Lower lobe of right lung (tissue), 2 donors: ENCODE measurements at regions not wholly inside any gene's neighbourhood (a gene's known extent, or its start where the extent isn't known, plus 50 kb on each side); places are given as distances from the start of the nearest gene placed in this dataset.

Source experiments
- ATAC-seq, 2 donors: fragments of 200-7000 bp; cut with Tn5 transposase; one replicate each; pipeline ENCODE4 v1.9.1; 2020 to 2022; ENCODE audit warnings: mild to moderate bottlenecking in 2 of 2, moderate library complexity in 2 of 2
- DNase-seq: peaks from one replicate; pipeline ENCODE4 v3.0.0-alpha.2; 2020
- H3K27ac ChIP-seq: fragments of 200-600 bp; one replicate; pipeline ENCODE4 v1.8.0; 2022
- H3K27me3 ChIP-seq: fragments of 200-600 bp; one replicate; pipeline ENCODE4 v1.8.0; 2022; ENCODE audit warnings: low read depth
- H3K36me3 ChIP-seq: fragments of 200-600 bp; one replicate; pipeline ENCODE4 v1.8.0; 2022; ENCODE audit warnings: mild to moderate bottlenecking
- H3K4me1 ChIP-seq: fragments of 200-600 bp; one replicate; pipeline ENCODE4 v1.8.0; 2022
- H3K4me3 ChIP-seq: fragments of 200-600 bp; one replicate; pipeline ENCODE4 v1.8.0; 2022; ENCODE audit warnings: mild to moderate bottlenecking
- H3K9me3 ChIP-seq: fragments of 200-600 bp; one replicate; pipeline ENCODE4 v1.8.0; 2022
- intact Hi-C: fragments of 100-400 bp; cut with DNase I; formaldehyde crosslinking; loops from one replicate; pipeline ENCODE4 v1.11.0; 2022
- TF ChIP-seq, protein P1 (sequence below): fragments of 200-600 bp; IDR thresholded peaks from one replicate; pipeline ENCODE4 v1.8.0; 2022; ENCODE audit warnings: antibody characterized with exemption, mild to moderate bottlenecking
- donor health status: DM: no; HTN: yes; CAD: no; lungs with severe emphysema.

DNA sequence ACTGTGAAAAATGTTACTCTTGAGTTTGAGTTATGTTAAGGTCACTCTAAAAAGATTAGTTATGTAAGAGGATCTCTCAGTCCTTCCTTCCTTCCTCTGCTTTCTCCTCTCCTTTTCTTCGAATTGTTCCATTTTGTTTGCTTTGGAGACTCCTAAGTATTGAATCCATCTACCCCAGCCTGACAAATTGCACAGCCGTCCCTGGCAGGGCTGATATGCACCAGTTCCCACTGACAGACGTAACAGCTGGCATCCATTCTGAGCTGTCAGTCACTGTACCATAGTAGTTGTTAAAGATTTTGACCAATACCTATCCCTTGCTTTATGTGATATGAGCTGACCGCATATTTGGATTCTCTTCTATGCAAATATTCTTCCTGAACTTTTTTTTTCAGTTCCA, 210.7 kb upstream of the IGFBP7 start:
- TF ChIP-seq, protein P1, sequence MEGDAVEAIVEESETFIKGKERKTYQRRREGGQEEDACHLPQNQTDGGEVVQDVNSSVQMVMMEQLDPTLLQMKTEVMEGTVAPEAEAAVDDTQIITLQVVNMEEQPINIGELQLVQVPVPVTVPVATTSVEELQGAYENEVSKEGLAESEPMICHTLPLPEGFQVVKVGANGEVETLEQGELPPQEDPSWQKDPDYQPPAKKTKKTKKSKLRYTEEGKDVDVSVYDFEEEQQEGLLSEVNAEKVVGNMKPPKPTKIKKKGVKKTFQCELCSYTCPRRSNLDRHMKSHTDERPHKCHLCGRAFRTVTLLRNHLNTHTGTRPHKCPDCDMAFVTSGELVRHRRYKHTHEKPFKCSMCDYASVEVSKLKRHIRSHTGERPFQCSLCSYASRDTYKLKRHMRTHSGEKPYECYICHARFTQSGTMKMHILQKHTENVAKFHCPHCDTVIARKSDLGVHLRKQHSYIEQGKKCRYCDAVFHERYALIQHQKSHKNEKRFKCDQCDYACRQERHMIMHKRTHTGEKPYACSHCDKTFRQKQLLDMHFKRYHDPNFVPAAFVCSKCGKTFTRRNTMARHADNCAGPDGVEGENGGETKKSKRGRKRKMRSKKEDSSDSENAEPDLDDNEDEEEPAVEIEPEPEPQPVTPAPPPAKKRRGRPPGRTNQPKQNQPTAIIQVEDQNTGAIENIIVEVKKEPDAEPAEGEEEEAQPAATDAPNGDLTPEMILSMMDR = no peak
- no peak overlapping the region for H3K27ac ChIP-seq
- no peak overlapping the region for H3K4me3 ChIP-seq
- no peaks in the 10 kb centered on the region for H3K9me3 ChIP-seq
- no peaks in the 10 kb centered on the region for H3K27me3 ChIP-seq
- no peaks in the 10 kb centered on the region for H3K4me1 ChIP-seq
- H3K36me3 ChIP-seq = no peaks in the 10 kb centered on the region
- DNase-seq (no peak), ATAC-seq (no peak)
- intact Hi-C loops = no loop called here

DNA sequence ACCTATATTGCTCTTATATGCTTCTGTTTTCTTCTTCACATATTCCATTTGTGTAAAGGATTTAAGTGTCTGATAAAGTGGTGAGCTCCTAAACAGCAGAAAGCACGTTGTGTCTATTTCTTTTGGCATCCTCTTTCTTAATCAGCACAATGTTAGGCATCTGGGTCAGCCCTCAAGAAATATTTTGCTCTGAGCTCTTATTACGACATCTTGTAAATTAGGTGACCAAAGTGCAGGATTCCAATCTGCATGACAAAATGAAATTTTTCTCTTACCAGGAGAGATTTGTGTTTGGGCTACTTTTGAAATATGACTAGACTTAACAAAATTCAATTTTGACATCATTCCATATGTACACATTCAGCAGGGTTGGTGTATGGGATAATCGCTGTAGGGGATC, 210.0 kb upstream of the IGFBP7 start:
- no peaks in the 10 kb centered on the region for H3K36me3 ChIP-seq
- intact Hi-C loops = no loop called here
- no peak for DNase-seq
- no peaks in the 10 kb centered on the region for H3K27me3 ChIP-seq
- TF ChIP-seq, protein P1 = no peak
- H3K27ac ChIP-seq = no peak overlapping the region
- no peak overlapping the region for H3K4me3 ChIP-seq
- H3K4me1 ChIP-seq = no peaks in the 10 kb centered on the region
- ATAC-seq = no peak
- no peaks in the 10 kb centered on the region for H3K9me3 ChIP-seq

DNA sequence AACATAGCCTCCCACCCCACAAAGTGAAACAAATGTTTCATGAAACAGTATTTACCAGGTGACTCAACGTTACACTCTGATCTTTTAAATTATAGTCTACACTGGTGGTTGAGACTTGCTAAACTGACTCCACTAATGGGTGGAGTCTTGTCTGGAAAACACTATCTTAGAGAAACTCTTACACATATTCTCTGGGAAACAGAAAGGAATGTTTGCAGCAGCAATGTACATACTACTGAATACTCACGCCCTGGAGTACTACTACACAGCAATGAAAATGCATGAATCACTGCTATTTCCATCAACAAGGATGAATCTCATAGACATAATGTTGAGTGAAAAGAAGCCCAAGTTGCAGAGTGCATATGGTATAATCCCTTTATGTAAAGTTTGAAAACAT, 208.5 kb upstream of the IGFBP7 start:
- H3K4me1 ChIP-seq = no peaks in the 10 kb centered on the region
- H3K36me3 ChIP-seq = no peaks in the 10 kb centered on the region
- ATAC-seq (peak in 1 of 2 donors; percentile 40), DNase-seq (no peak)
- no peak overlapping the region for H3K27ac ChIP-seq
- intact Hi-C loops = no loop called here
- no peak overlapping the region for H3K4me3 ChIP-seq
- TF ChIP-seq, protein P1 = no peak
- no peaks in the 10 kb centered on the region for H3K9me3 ChIP-seq
- no peaks in the 10 kb centered on the region for H3K27me3 ChIP-seq

DNA sequence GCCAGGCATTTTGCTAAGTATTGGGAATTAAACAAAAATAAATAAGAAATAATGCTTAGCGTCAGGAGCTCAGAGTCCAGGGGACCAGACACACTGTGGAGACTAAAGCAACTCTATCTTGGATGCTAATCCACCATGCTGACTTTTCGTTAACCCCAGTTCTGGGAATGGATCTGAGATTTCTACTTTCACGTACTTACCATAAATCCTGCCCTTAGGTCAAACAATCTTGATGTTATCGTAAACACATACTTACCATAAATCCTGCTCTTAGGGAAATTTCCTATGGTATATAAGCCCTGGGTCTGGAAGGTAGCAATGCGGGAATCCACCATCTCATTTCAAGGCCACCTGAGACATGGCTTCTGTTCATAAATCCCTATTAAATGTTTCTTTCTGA, 204.5 kb upstream of the IGFBP7 start:
- Histone ChIP-seq H3K27ac (no peak overlapping the region), H3K4me3 (no peak overlapping the region), H3K4me1 (no peaks in the 10 kb centered on the region), H3K36me3 (no peaks in the 10 kb centered on the region), H3K9me3 (no peaks in the 10 kb centered on the region), H3K27me3 (no peaks in the 10 kb centered on the region)
- no peak for ATAC-seq
- TF ChIP-seq, protein P1 = no peak
- intact Hi-C loops = no loop called here
- DNase-seq = no peak

DNA sequence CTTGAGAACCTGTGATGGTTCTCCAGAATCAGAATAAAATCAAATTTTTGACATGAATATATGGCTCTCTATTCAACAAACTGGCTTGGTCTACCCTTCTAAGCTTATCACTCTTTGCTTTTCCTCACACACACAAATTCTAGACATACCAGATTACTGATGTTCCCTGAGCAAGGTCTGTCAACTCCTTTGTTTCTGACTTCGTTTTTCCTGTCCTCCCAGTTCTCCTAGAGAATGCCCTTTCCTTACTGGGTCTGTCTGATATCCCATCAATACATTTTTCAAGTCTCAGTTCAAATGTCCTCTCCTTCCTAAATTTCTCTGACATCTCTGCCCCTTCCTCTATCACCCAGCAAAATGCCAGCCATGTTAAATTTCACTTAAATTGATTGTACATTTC, 202.1 kb upstream of the IGFBP7 start:
- Histone ChIP-seq H3K36me3 (no peaks in the 10 kb centered on the region), H3K27ac (no peak overlapping the region), H3K4me1 (no peaks in the 10 kb centered on the region), H3K4me3 (no peak overlapping the region), H3K9me3 (no peaks in the 10 kb centered on the region), H3K27me3 (no peaks in the 10 kb centered on the region)
- TF ChIP-seq, protein P1 = no peak
- intact Hi-C loops = no loop called here
- no peak for DNase-seq
- no peak for ATAC-seq

DNA sequence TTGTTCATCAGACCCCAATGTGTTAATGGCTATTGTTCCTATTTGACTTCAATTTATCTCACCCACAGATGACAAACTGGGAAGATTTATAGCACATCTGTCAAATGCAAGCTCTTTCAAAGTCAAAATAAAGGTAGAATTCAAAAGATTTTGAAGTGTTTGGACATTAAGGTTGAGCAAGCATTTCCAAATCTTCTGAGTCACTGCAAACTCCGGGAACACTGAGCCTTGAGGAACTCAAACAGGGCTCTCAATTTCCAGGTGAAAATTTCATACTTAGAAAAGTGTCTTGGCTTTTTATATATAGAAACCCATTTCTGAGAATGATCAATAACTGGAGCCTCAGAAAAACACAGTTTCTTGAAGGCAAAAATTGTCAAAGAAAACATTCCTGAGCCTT, 199.5 kb upstream of the IGFBP7 start:
- H3K4me3 ChIP-seq = no peak overlapping the region
- TF ChIP-seq, protein P1 = no peak
- intact Hi-C loops = no loop called here
- no peak for ATAC-seq
- H3K4me1 ChIP-seq = no peaks in the 10 kb centered on the region
- H3K36me3 ChIP-seq = no peaks in the 10 kb centered on the region
- no peaks in the 10 kb centered on the region for H3K27me3 ChIP-seq
- DNase-seq = no peak
- H3K27ac ChIP-seq = no peak overlapping the region
- no peaks in the 10 kb centered on the region for H3K9me3 ChIP-seq
